Mucosa of rectum (tissue), 2 donors: ENCODE measurements at regions not wholly inside any gene's neighbourhood (a gene's known extent, or its start where the extent isn't known, plus 50 kb on each side); places are given as distances from the start of the nearest gene placed in this dataset.

Experiments used
- H3K27ac ChIP-seq, 2 donors: one replicate each; pipeline ENCODE4 v1.7.0; 2013; ENCODE audit warnings: inconsistent platforms in 2 of 2, low read depth in 2 of 2, low read length in 2 of 2
- H3K27me3 ChIP-seq, 2 donors: one replicate each; pipeline ENCODE4 v1.7.0; 2013; ENCODE audit warnings: low read length in 2 of 2; ENCODE audit not compliant: control insufficient read depth in 2 of 2, insufficient read depth in 2 of 2
- H3K36me3 ChIP-seq, 2 donors: one replicate each; pipeline ENCODE4 v1.7.0; 2013; ENCODE audit warnings: low read length in 2 of 2; ENCODE audit not compliant: control insufficient read depth in 2 of 2, insufficient read depth in 2 of 2
- H3K4me1 ChIP-seq, 2 donors: one replicate each; pipeline ENCODE4 v1.7.0; 2013; ENCODE audit warnings: low read length in 2 of 2, mild to moderate bottlenecking in 1 of 2; ENCODE audit not compliant: control insufficient read depth in 2 of 2, insufficient read depth in 2 of 2
- H3K4me3 ChIP-seq, 2 donors: one replicate each; pipeline ENCODE4 v1.7.0; 2013; ENCODE audit warnings: low read length in 2 of 2
- H3K9ac ChIP-seq, 2 donors: one replicate each; pipeline ENCODE4 v1.7.0; 2013; ENCODE audit warnings: low read length in 2 of 2, low read depth in 1 of 2, mild to moderate bottlenecking in 1 of 2
- H3K9me3 ChIP-seq, 2 donors: one replicate each; pipeline ENCODE4 v1.7.0; 2013; ENCODE audit warnings: low read length in 2 of 2; ENCODE audit not compliant: control insufficient read depth in 2 of 2
- donor health status: healthy.
- donor health status: Normal muscosa, but diverticular disease.

- Histone ChIP-seq H3K9ac (no peak overlapping the region), H3K36me3 (no peaks in the 10 kb centered on the region), H3K4me3 (no peak overlapping the region), H3K27me3 (no peaks in the 10 kb centered on the region), H3K4me1 (no peaks in the 10 kb centered on the region), H3K9me3 (no peaks in the 10 kb centered on the region), H3K27ac (no peak overlapping the region)
Measured at GRCh38 chr18:47506897-47507296, 255.4 kb upstream of the SKOR2 start.

GRCh38 chr18:47501946-47502345, 250.5 kb upstream of the SKOR2 start:
- Histone ChIP-seq H3K36me3 (no peaks in the 10 kb centered on the region), H3K27me3 (no peaks in the 10 kb centered on the region), H3K9me3 (no peaks in the 10 kb centered on the region), H3K4me1 (no peaks in the 10 kb centered on the region), H3K27ac (no peak overlapping the region), H3K9ac (no peak overlapping the region), H3K4me3 (no peak overlapping the region)

GRCh38 chr18:47500930-47501329, 249.5 kb upstream of the SKOR2 start:
- no peak overlapping the region for H3K27ac ChIP-seq
- H3K4me3 ChIP-seq: no peak overlapping the region
- H3K4me1 ChIP-seq: no peaks in the 10 kb centered on the region
- no peaks in the 10 kb centered on the region for H3K9me3 ChIP-seq
- H3K9ac ChIP-seq: no peak overlapping the region
- no peaks in the 10 kb centered on the region for H3K36me3 ChIP-seq
- no peaks in the 10 kb centered on the region for H3K27me3 ChIP-seq

GRCh38 chr18:47492691-47493090, 241.2 kb upstream of the SKOR2 start:
- Histone ChIP-seq H3K27ac (no peak overlapping the region), H3K9me3 (no peaks in the 10 kb centered on the region), H3K9ac (no peak overlapping the region), H3K27me3 (no peaks in the 10 kb centered on the region), H3K36me3 (no peaks in the 10 kb centered on the region), H3K4me1 (no peaks in the 10 kb centered on the region), H3K4me3 (no peak overlapping the region)

GRCh38 chr18:47490882-47491281, 239.4 kb upstream of the SKOR2 start:
- H3K4me3 ChIP-seq: no peak overlapping the region

GRCh38 chr18:47485221-47485797, 233.8 kb upstream of the SKOR2 start:
- no peak overlapping the region for H3K4me3 ChIP-seq
- no peaks in the 10 kb centered on the region for H3K4me1 ChIP-seq
- H3K27me3 ChIP-seq: no peaks in the 10 kb centered on the region
- H3K9me3 ChIP-seq: no peaks in the 10 kb centered on the region
- H3K27ac ChIP-seq: no peak overlapping the region
- no peak overlapping the region for H3K9ac ChIP-seq
- H3K36me3 ChIP-seq: no peaks in the 10 kb centered on the region

More at GRCh38 chr18:47490882-47491281, 239.4 kb upstream of the SKOR2 start:
- Histone ChIP-seq H3K4me1 (no peaks in the 10 kb centered on the region), H3K9ac (no peak overlapping the region), H3K36me3 (no peaks in the 10 kb centered on the region), H3K9me3 (no peaks in the 10 kb centered on the region), H3K27me3 (no peaks in the 10 kb centered on the region), H3K27ac (no peak overlapping the region)

GRCh38 chr18:47484068-47484467, 232.6 kb upstream of the SKOR2 start:
- no peak overlapping the region for H3K9ac ChIP-seq
- H3K9me3 ChIP-seq: no peaks in the 10 kb centered on the region
- no peaks in the 10 kb centered on the region for H3K4me1 ChIP-seq
- H3K4me3 ChIP-seq: no peak overlapping the region
- H3K27me3 ChIP-seq: no peaks in the 10 kb centered on the region
- H3K36me3 ChIP-seq: no peaks in the 10 kb centered on the region
- H3K27ac ChIP-seq: no peak overlapping the region

GRCh38 chr18:47480166-47480565, 228.7 kb upstream of the SKOR2 start:
- Histone ChIP-seq H3K4me3 (no peak overlapping the region), H3K27me3 (peaks cover 0 to 3% of the 10 kb centered on the region in 2 donors), H3K27ac (no peak overlapping the region), H3K9me3 (no peaks in the 10 kb centered on the region), H3K4me1 (no peaks in the 10 kb centered on the region), H3K9ac (no peak overlapping the region), H3K36me3 (no peaks in the 10 kb centered on the region)

- H3K9me3 ChIP-seq: no peaks in the 10 kb centered on the region
- no peak overlapping the region for H3K4me3 ChIP-seq
- H3K9ac ChIP-seq: no peak overlapping the region
- H3K27ac ChIP-seq: no peak overlapping the region
- H3K27me3 ChIP-seq: peaks cover 0 to 3% of the 10 kb centered on the region in 2 donors
- H3K36me3 ChIP-seq: no peaks in the 10 kb centered on the region
- no peaks in the 10 kb centered on the region for H3K4me1 ChIP-seq
Measured at GRCh38 chr18:47471784-47472183, 220.3 kb upstream of the SKOR2 start.

- Histone ChIP-seq H3K27ac (no peak overlapping the region), H3K27me3 (peaks cover 0 to under 1% of the 10 kb centered on the region in 2 donors), H3K9ac (no peak overlapping the region), H3K4me3 (no peak overlapping the region), H3K9me3 (no peaks in the 10 kb centered on the region), H3K4me1 (no peaks in the 10 kb centered on the region), H3K36me3 (no peaks in the 10 kb centered on the region)
Measured at GRCh38 chr18:47470941-47471340, 219.5 kb upstream of the SKOR2 start.

- no peaks in the 10 kb centered on the region for H3K4me1 ChIP-seq
- H3K9me3 ChIP-seq: no peaks in the 10 kb centered on the region
- H3K36me3 ChIP-seq: no peaks in the 10 kb centered on the region
- H3K4me3 ChIP-seq: no peak overlapping the region
- H3K9ac ChIP-seq: no peak overlapping the region
- no peaks in the 10 kb centered on the region for H3K27me3 ChIP-seq
- H3K27ac ChIP-seq: no peak overlapping the region
Measured at GRCh38 chr18:47469576-47469975, 218.1 kb upstream of the SKOR2 start.
